HCT116 (cell line): ENCODE measurements at regions not wholly inside any gene's neighbourhood (a gene's known extent, or its start where the extent isn't known, plus 50 kb on each side); places are given as distances from the start of the nearest gene placed in this dataset.

Source experiments
- ATAC-seq: fragments of 200-7000 bp; cut with Tn5 transposase; 2 replicates; pipeline ENCODE4 v1.9.1; 2020; ENCODE audit warnings: mild to moderate bottlenecking, moderate library complexity
- BruUV-seq: library from RNA; stranded (reverse); fragments of 400-500 nt; replicated peaks from 2 replicates; lab custom pipeline; 2021; lab: Mats Ljungman, UMichigan
- CTCF ChIA-PET: fragments of 300-600 bp; sonication (Branson Sonifier 250); formaldehyde crosslinking; loops from one replicate; lab custom pipeline; 2021; ENCODE audit warnings: antibody characterized with exemption; lab: Charles Lee
- POLR2A ChIA-PET: fragments of 300-600, 350-600 bp; sonication (Branson Sonifier 250); formaldehyde crosslinking; loops from one replicate; lab custom pipeline; 2021; ENCODE audit warnings: antibody characterized with exemption; lab: Charles Lee
- RAD21 ChIA-PET, 2 experiments: fragments of 300-600 bp; sonication (Branson Sonifier 250); formaldehyde crosslinking; loops; one replicate each; lab custom pipeline; 2023; ENCODE audit warnings: low total read pairs in 2 of 2; ENCODE audit not compliant: uncharacterized antibody in 2 of 2, unreplicated experiment in 2 of 2, low non-redundant PET in 1 of 2; lab: Charles Lee
- DNase-seq: peaks from one replicate; pipeline ENCODE4 v3.0.0-alpha.2; 2010; ENCODE audit warnings: low read depth, low spot score
- H2AFZ ChIP-seq: fragments of 200-600 bp; shearing (Covaris generic), sonication (generic); 2 replicates; pipeline ENCODE4 v1.6.1; 2017; ENCODE audit warnings: low read depth, mixed run types, mixed read lengths, antibody characterized with exemption, low read length; ENCODE audit not compliant: poor library complexity, severe bottlenecking
- H3K27ac ChIP-seq: 2 replicates; pipeline ENCODE4 v1.5.1; 2012; ENCODE audit warnings: low read depth, low read length
- H3K27me3 ChIP-seq: fragments of 200-600 bp; sonication (generic); 2 replicates; pipeline ENCODE4 v1.6.1; 2016; ENCODE audit warnings: mixed run types, low read length, mixed read lengths; ENCODE audit not compliant: insufficient read depth
- H3K36me3 ChIP-seq, 2 experiments: fragments of 200-500 bp in 1 of 2; fragments of 200-600 bp in 1 of 2; sonication (Bioruptor generic) in 1 of 2; sonication (generic) in 1 of 2; 2 replicates each; pipeline versions ENCODE4 v1.5.1 to v1.6.1; 2014 to 2016; ENCODE audit warnings: low read length in 2 of 2, inconsistent platforms in 1 of 2, mixed read lengths in 1 of 2, mixed run types in 1 of 2; ENCODE audit not compliant: insufficient read depth in 2 of 2, control insufficient read depth in 1 of 2
- H3K4me1 ChIP-seq, 2 experiments: fragments of 200-600 bp in 1 of 2; sonication (generic) in 1 of 2; 2 replicates each; pipeline versions ENCODE4 v1.5.1 to v1.6.1; 2012 to 2017; ENCODE audit warnings: low read length in 2 of 2, inconsistent platforms in 1 of 2, mild to moderate bottlenecking in 1 of 2, mixed read lengths in 1 of 2, mixed run types in 1 of 2, moderate library complexity in 1 of 2; ENCODE audit not compliant: insufficient read depth in 2 of 2, control insufficient read depth in 1 of 2
- H3K4me2 ChIP-seq: fragments of 200-600 bp; sonication (generic); 2 replicates; pipeline ENCODE4 v1.6.1; 2017; ENCODE audit warnings: mixed run types, low read length, mixed read lengths
- H3K4me3 ChIP-seq, 2 experiments: fragments of 200-600 bp in 1 of 2; sonication (generic) in 1 of 2; replicated peaks in 1 of 2; 2 replicates each; pipeline ENCODE4 v1.5.1; 2011 to 2016; ENCODE audit warnings: low read length in 2 of 2, control low read depth in 1 of 2, low read depth in 1 of 2, mild to moderate bottlenecking in 1 of 2, mixed read lengths in 1 of 2, mixed run types in 1 of 2
- H3K79me2 ChIP-seq: fragments of 200-600 bp; sonication (generic); 2 replicates; pipeline ENCODE4 v1.6.1; 2017; ENCODE audit warnings: mild to moderate bottlenecking, mixed run types, low read length, moderate library complexity, mixed read lengths; ENCODE audit not compliant: insufficient read depth
- H3K9ac ChIP-seq: fragments of 200-600 bp; sonication (generic); 2 replicates; pipeline ENCODE4 v1.6.1; 2016; ENCODE audit warnings: low read length, mixed read lengths
- H3K9me2 ChIP-seq: fragments of 200-600 bp; sonication (generic), shearing (Covaris generic); 2 replicates; pipeline ENCODE4 v1.6.1; 2017; ENCODE audit warnings: mixed run types, mild to moderate bottlenecking, moderate library complexity; ENCODE audit not compliant: insufficient read depth
- H3K9me3 ChIP-seq, 2 experiments: fragments of 200-500 bp in 1 of 2; fragments of 200-600 bp in 1 of 2; sonication (Bioruptor generic) in 1 of 2; sonication (generic) in 1 of 2; 2 replicates each; pipeline ENCODE4 v1.6.1; 2014 to 2017; ENCODE audit warnings: low read length in 2 of 2, mixed read lengths in 2 of 2, inconsistent platforms in 1 of 2, low read depth in 1 of 2, mild to moderate bottlenecking in 1 of 2, mixed run types in 1 of 2, moderate library complexity in 1 of 2; ENCODE audit not compliant: control insufficient read depth in 1 of 2, insufficient read depth in 1 of 2
- H4K20me1 ChIP-seq: fragments of 200-600 bp; sonication (generic), shearing (Covaris generic); 2 replicates; pipeline ENCODE4 v1.6.1; 2017; ENCODE audit warnings: mixed run types, mild to moderate bottlenecking, moderate library complexity; ENCODE audit not compliant: insufficient read depth
- ATF3 ChIP-seq: IDR thresholded peaks from 2 replicates; pipeline ENCODE4 v1.6.1; 2012
- CBX3 ChIP-seq: IDR thresholded peaks from 2 replicates; pipeline ENCODE4 v1.6.1; 2012; ENCODE audit warnings: low read depth
- CTCF ChIP-seq, 3 experiments: fragments of 200-600 bp in 1 of 3; sonication (generic) in 1 of 3; IDR thresholded peaks in 2 of 3; conservative IDR thresholded peaks in 1 of 3; 2 replicates each; pipeline ENCODE4 v1.5.1; 2012 to 2017; ENCODE audit warnings: low read depth in 2 of 3, low read length in 2 of 3, antibody characterized with exemption in 1 of 3, borderline replicate concordance in 1 of 3, control low read depth in 1 of 3, mild to moderate bottlenecking in 1 of 3, mixed read lengths in 1 of 3, mixed run types in 1 of 3, moderate library complexity in 1 of 3; ENCODE audit not compliant: insufficient read depth in 1 of 3
- EZH2 ChIP-seq: fragments of 200-600 bp; sonication (generic); IDR thresholded peaks from 2 replicates; pipeline ENCODE4 v1.6.1; 2017; ENCODE audit warnings: antibody characterized with exemption, mixed run types
- FOSL1 ChIP-seq: IDR thresholded peaks from 2 replicates; pipeline ENCODE4 v1.6.1; 2012; ENCODE audit warnings: low read depth
- JUND ChIP-seq: IDR thresholded peaks from 2 replicates; pipeline ENCODE4 v1.6.1; 2012
- POLR2A ChIP-seq: IDR thresholded peaks from 2 replicates; pipeline ENCODE4 v1.7.0; 2011; ENCODE audit warnings: borderline replicate concordance; ENCODE audit not compliant: insufficient read depth, insufficient read length; ENCODE audit errors: extremely low read depth
- SIN3A ChIP-seq: IDR thresholded peaks from 2 replicates; pipeline ENCODE4 v1.6.1; 2012; ENCODE audit warnings: low read depth
- ZBTB33 ChIP-seq: IDR thresholded peaks from 2 replicates; pipeline ENCODE4 v1.6.1; 2011; ENCODE audit warnings: mild to moderate bottlenecking, low read length, moderate library complexity; ENCODE audit not compliant: insufficient replicate concordance; ENCODE audit errors: extremely low read depth
- ZFX ChIP-seq: fragments of 450-650 bp; IDR thresholded peaks from 2 replicates; pipeline ENCODE4 v1.6.1; 2017
- ZNF274 ChIP-seq: fragments of 200-500 bp; sonication (Bioruptor generic); IDR thresholded peaks from 2 replicates; pipeline ENCODE4 v1.6.1; 2014; ENCODE audit warnings: mild to moderate bottlenecking, low read depth, low read length, inconsistent platforms
- intact Hi-C: fragments of 100-400 bp; cut with micrococcal nuclease; formaldehyde crosslinking; loops from 2 replicates; pipeline ENCODE4 v1.10.0; 2022

- TF ChIP-seq ZBTB33 = no peak
- TF ChIP-seq FOSL1 = no peak
- TF ChIP-seq ZNF274 = no peak
- TF ChIP-seq POLR2A = no peak
Observed at GRCh38 chr2:236932831-236933361, 152.8 kb upstream of the COPS8 start (continued).

GRCh38 chr2:236934166-236934565, 151.5 kb upstream of the COPS8 start:
- no peak overlapping the region for H2AFZ ChIP-seq
- no peaks in the 10 kb centered on the region for H4K20me1 ChIP-seq
- ChIA-PET CTCF (no interaction called here), RAD21 (no interaction called here), POLR2A (no interaction called here)
- H3K27ac ChIP-seq = no peak overlapping the region
- H3K4me2 ChIP-seq = no peak overlapping the region
- H3K9me2 ChIP-seq = no peaks in the 10 kb centered on the region
- intact Hi-C loops = no loop called here
- no peak for ATAC-seq
- H3K4me3 ChIP-seq = no peak overlapping the region
- TF ChIP-seq ATF3 (no peak), CTCF (IDR thresholded peaks at IDR 0.05 in 2 of 3, conservative IDR thresholded peaks at IDR 0.05 in 1 of 3; ENCODE audit: borderline replicate concordance in 1 of 3, insufficient read depth in 1 of 3, low read depth in 2 of 3, low read length in 2 of 3) (no peak), SIN3A (no peak), EZH2 (no peak), CBX3 (no peak), ZBTB33 (no peak), ZFX (no peak), JUND (no peak)
- H3K79me2 ChIP-seq = no peaks in the 10 kb centered on the region
- H3K36me3 ChIP-seq = no peaks in the 10 kb centered on the region
- no peak overlapping the region for H3K9ac ChIP-seq
- no peaks in the 10 kb centered on the region for H3K9me3 ChIP-seq
- no peaks in the 10 kb centered on the region for H3K4me1 ChIP-seq
- peaks cover 72% of the 10 kb centered on the region for H3K27me3 ChIP-seq
- no TSS peak for BruUV-seq
- DNase-seq = no peak
